ENCODE measurements at regions not wholly inside any gene's neighbourhood (a gene's known extent, or its start where the extent isn't known, plus 50 kb on each side); places are given as distances from the start of the nearest gene placed in this dataset.

GRCh38 chr16:49023050-49023449 is 258.6 kb downstream of the CBLN1 start:
- TF ChIP-seq CTCF (IDR thresholded peaks at IDR 0.05; ENCODE audit: low read length): no peak
- no peak for TF ChIP-seq EZH2phosphoT487 (IDR thresholded peaks at IDR 0.05; ENCODE audit: low read length)
- TF ChIP-seq EZH2 (optimal IDR thresholded peaks at IDR 0.05; ENCODE audit: low read depth, low read length): no peak
